ENCODE measurements at regions not wholly inside any gene's neighbourhood (a gene's known extent, or its start where the extent isn't known, plus 50 kb on each side); places are given as distances from the start of the nearest gene placed in this dataset.

- DNase-seq (ENCODE audit: low read depth), result no peak
- H3K4me3 ChIP-seq (ENCODE audit: low read depth, low read length), result no peak overlapping the region
- TF ChIP-seq CTCF (IDR thresholded peaks at IDR 0.05; ENCODE audit: control insufficient read depth, extremely low read depth, insufficient read depth), result no peak
These were observed 296.1 kb downstream of the BAMBI start for GRCh38 chr10:28973309-28973972.

- no peak for TF ChIP-seq CTCF (IDR thresholded peaks at IDR 0.05; ENCODE audit: control insufficient read depth, extremely low read depth, insufficient read depth)
- H3K4me3 ChIP-seq (ENCODE audit: low read depth, low read length), result no peak overlapping the region
- DNase-seq (ENCODE audit: low read depth), result no peak
These were observed 298.7 kb downstream of the BAMBI start for GRCh38 chr10:28975891-28976531.

- no peak for DNase-seq (ENCODE audit: low read depth)
- no peak overlapping the region for H3K4me3 ChIP-seq (ENCODE audit: low read depth, low read length)
- TF ChIP-seq CTCF (IDR thresholded peaks at IDR 0.05; ENCODE audit: control insufficient read depth, extremely low read depth, insufficient read depth), result no peak
These were observed 300.2 kb downstream of the BAMBI start for GRCh38 chr10:28977518-28977917.

- no peak overlapping the region for H3K4me3 ChIP-seq (ENCODE audit: low read depth, low read length)
- no peak for DNase-seq (ENCODE audit: low read depth)
- TF ChIP-seq CTCF (IDR thresholded peaks at IDR 0.05; ENCODE audit: control insufficient read depth, extremely low read depth, insufficient read depth), result no peak
These were observed 302.9 kb downstream of the BAMBI start for GRCh38 chr10:28980264-28980663.

- no peak for TF ChIP-seq CTCF (IDR thresholded peaks at IDR 0.05; ENCODE audit: control insufficient read depth, extremely low read depth, insufficient read depth)
- DNase-seq (ENCODE audit: low read depth), result no peak
- no peak overlapping the region for H3K4me3 ChIP-seq (ENCODE audit: low read depth, low read length)
These were observed 303.7 kb downstream of the BAMBI start for GRCh38 chr10:28981007-28981406.

GRCh38 chr10:28982974-28983373, 305.7 kb downstream of the BAMBI start:
- no peak overlapping the region for H3K4me3 ChIP-seq (ENCODE audit: low read depth, low read length)
- TF ChIP-seq CTCF (IDR thresholded peaks at IDR 0.05; ENCODE audit: control insufficient read depth, extremely low read depth, insufficient read depth), result no peak
- no peak for DNase-seq (ENCODE audit: low read depth)

GRCh38 chr10:28983799-28984198, 305.1 kb upstream of the LYZL1 start:
- no peak for DNase-seq (ENCODE audit: low read depth)
- TF ChIP-seq CTCF (IDR thresholded peaks at IDR 0.05; ENCODE audit: control insufficient read depth, extremely low read depth, insufficient read depth), result no peak
- H3K4me3 ChIP-seq (ENCODE audit: low read depth, low read length), result no peak overlapping the region

Measured in LNCaP clone FGC (cell line).